ENCODE measurements at regions not wholly inside any gene's neighbourhood (a gene's known extent, or its start where the extent isn't known, plus 50 kb on each side); places are given as distances from the start of the nearest gene placed in this dataset.

GRCh38 chr4:79163981-79164490 is 161.8 kb downstream of the NAA11 start:
- Histone ChIP-seq H4K8ac (replicated peaks; ENCODE audit: insufficient read length, low read depth, low read length) (no peak overlapping the region), H2BK120ac (ENCODE audit: low read depth, low read length, poor library complexity, severe bottlenecking) (no peak overlapping the region), H3K27me3 (ENCODE audit: insufficient read depth, low read length) (no peaks in the 10 kb centered on the region), H3K23ac (ENCODE audit: insufficient read length, low read depth, low read length) (no peak overlapping the region), H3K4ac (ENCODE audit: low read depth, low read length) (no peak overlapping the region), H4K91ac (ENCODE audit: insufficient read length, low read depth, low read length) (no peak overlapping the region), H2AK5ac (ENCODE audit: insufficient read length, low read length) (no peak overlapping the region), H3K79me2 (ENCODE audit: insufficient read depth, low read length) (no peaks in the 10 kb centered on the region), H3K4me1 (ENCODE audit: insufficient read depth, low read length) (no peaks in the 10 kb centered on the region), H3K4me2 (ENCODE audit: insufficient read depth, insufficient read length, low read length) (no peak overlapping the region), H2BK12ac (ENCODE audit: insufficient read length, low read depth, low read length) (no peak overlapping the region), H3T11ph (ENCODE audit: low read length) (no peak overlapping the region), H3K14ac (ENCODE audit: insufficient read depth, low read length) (no peak overlapping the region), H3K27ac (ENCODE audit: insufficient read length, low read depth, low read length) (no peak overlapping the region), H4K5ac (ENCODE audit: insufficient read length, low read depth, low read length) (no peak overlapping the region), H3K18ac (ENCODE audit: insufficient read length, low read depth, low read length) (no peak overlapping the region), H3K23me2 (ENCODE audit: insufficient read length, low read depth, low read length, poor library complexity, severe bottlenecking) (no peaks in the 10 kb centered on the region), H2AFZ (ENCODE audit: low read length) (no peak overlapping the region), H3K9ac (ENCODE audit: extremely low read depth, insufficient read length, low read length) (no peak overlapping the region), H2BK5ac (ENCODE audit: insufficient read length, low read length) (no peak overlapping the region), H3K79me1 (ENCODE audit: insufficient read depth, low read depth, low read length, poor library complexity, severe bottlenecking) (no peaks in the 10 kb centered on the region), H2BK20ac (ENCODE audit: low read depth, low read length, poor library complexity, severe bottlenecking) (no peak overlapping the region), H3K56ac (ENCODE audit: insufficient read length, low read depth, low read length) (no peak overlapping the region), H2BK15ac (ENCODE audit: low read depth, low read length) (no peak overlapping the region), H3K9me3 (ENCODE audit: control insufficient read depth, low read depth, low read length) (no peaks in the 10 kb centered on the region), H4K20me1 (ENCODE audit: control insufficient read depth, insufficient read depth, insufficient read length) (no peaks in the 10 kb centered on the region)
- no peak for DNase-seq
- H3K36me3 Mint-ChIP-seq (ENCODE audit: insufficient read depth in 1 of 3, low read depth in 3 of 3): peaks cover 0 to 3% (median 0%) of the 10 kb centered on the region in 3 experiments; a peak in 2 of 7 replicates
- no peak overlapping the region for H3K4me3 Mint-ChIP-seq
- WGBS (ENCODE audit: extremely low coverage, insufficient read length, low lambda C conversion rate): no CpG with 5 or more reads among the region's 4 CpGs
- no peaks in the 10 kb centered on the region for H3K4me1 Mint-ChIP-seq
- no peak overlapping the region for H3K27ac Mint-ChIP-seq
- peaks cover 5 to 7% of the 10 kb centered on the region in 2 experiments; a peak in 3 of 5 replicates for H3K9me3 Mint-ChIP-seq
- no peak for TF ChIP-seq CTCF (conservative IDR thresholded peaks at IDR 0.05)
- H3K27me3 Mint-ChIP-seq (ENCODE audit: low read depth): no peaks in the 10 kb centered on the region; the same call in 1 of the 2 replicates

Measured in H9 (cell line).